HCT116 (cell line): ENCODE measurements at regions not wholly inside any gene's neighbourhood (a gene's known extent, or its start where the extent isn't known, plus 50 kb on each side); places are given as distances from the start of the nearest gene placed in this dataset.
A peak's percentile ranks its signal among the peaks of the same experiment; 100 is the strongest.

Experiments used
- ATAC-seq: fragments of 200-7000 bp; cut with Tn5 transposase; 2 replicates; pipeline ENCODE4 v1.9.1; 2020; ENCODE audit warnings: mild to moderate bottlenecking, moderate library complexity
- BruUV-seq: library from RNA; stranded (reverse); fragments of 400-500 nt; replicated peaks from 2 replicates; lab custom pipeline; 2021; lab: Mats Ljungman, UMichigan
- CTCF ChIA-PET: fragments of 300-600 bp; sonication (Branson Sonifier 250); formaldehyde crosslinking; loops from one replicate; lab custom pipeline; 2021; ENCODE audit warnings: antibody characterized with exemption; lab: Charles Lee
- POLR2A ChIA-PET: fragments of 300-600, 350-600 bp; sonication (Branson Sonifier 250); formaldehyde crosslinking; loops from one replicate; lab custom pipeline; 2021; ENCODE audit warnings: antibody characterized with exemption; lab: Charles Lee
- RAD21 ChIA-PET, 2 experiments: fragments of 300-600 bp; sonication (Branson Sonifier 250); formaldehyde crosslinking; loops; one replicate each; lab custom pipeline; 2023; ENCODE audit warnings: low total read pairs in 2 of 2; ENCODE audit not compliant: uncharacterized antibody in 2 of 2, unreplicated experiment in 2 of 2, low non-redundant PET in 1 of 2; lab: Charles Lee
- DNase-seq: peaks from one replicate; pipeline ENCODE4 v3.0.0-alpha.2; 2010; ENCODE audit warnings: low read depth, low spot score
- H2AFZ ChIP-seq: fragments of 200-600 bp; shearing (Covaris generic), sonication (generic); 2 replicates; pipeline ENCODE4 v1.6.1; 2017; ENCODE audit warnings: low read depth, mixed run types, mixed read lengths, antibody characterized with exemption, low read length; ENCODE audit not compliant: poor library complexity, severe bottlenecking
- H3K27ac ChIP-seq: 2 replicates; pipeline ENCODE4 v1.5.1; 2012; ENCODE audit warnings: low read depth, low read length
- H3K27me3 ChIP-seq: fragments of 200-600 bp; sonication (generic); 2 replicates; pipeline ENCODE4 v1.6.1; 2016; ENCODE audit warnings: mixed run types, low read length, mixed read lengths; ENCODE audit not compliant: insufficient read depth
- H3K36me3 ChIP-seq, 2 experiments: fragments of 200-500 bp in 1 of 2; fragments of 200-600 bp in 1 of 2; sonication (Bioruptor generic) in 1 of 2; sonication (generic) in 1 of 2; 2 replicates each; pipeline versions ENCODE4 v1.5.1 to v1.6.1; 2014 to 2016; ENCODE audit warnings: low read length in 2 of 2, inconsistent platforms in 1 of 2, mixed read lengths in 1 of 2, mixed run types in 1 of 2; ENCODE audit not compliant: insufficient read depth in 2 of 2, control insufficient read depth in 1 of 2
- H3K4me1 ChIP-seq, 2 experiments: fragments of 200-600 bp in 1 of 2; sonication (generic) in 1 of 2; 2 replicates each; pipeline versions ENCODE4 v1.5.1 to v1.6.1; 2012 to 2017; ENCODE audit warnings: low read length in 2 of 2, inconsistent platforms in 1 of 2, mild to moderate bottlenecking in 1 of 2, mixed read lengths in 1 of 2, mixed run types in 1 of 2, moderate library complexity in 1 of 2; ENCODE audit not compliant: insufficient read depth in 2 of 2, control insufficient read depth in 1 of 2
- H3K4me2 ChIP-seq: fragments of 200-600 bp; sonication (generic); 2 replicates; pipeline ENCODE4 v1.6.1; 2017; ENCODE audit warnings: mixed run types, low read length, mixed read lengths
- H3K4me3 ChIP-seq, 2 experiments: fragments of 200-600 bp in 1 of 2; sonication (generic) in 1 of 2; replicated peaks in 1 of 2; 2 replicates each; pipeline ENCODE4 v1.5.1; 2011 to 2016; ENCODE audit warnings: low read length in 2 of 2, control low read depth in 1 of 2, low read depth in 1 of 2, mild to moderate bottlenecking in 1 of 2, mixed read lengths in 1 of 2, mixed run types in 1 of 2
- H3K79me2 ChIP-seq: fragments of 200-600 bp; sonication (generic); 2 replicates; pipeline ENCODE4 v1.6.1; 2017; ENCODE audit warnings: mild to moderate bottlenecking, mixed run types, low read length, moderate library complexity, mixed read lengths; ENCODE audit not compliant: insufficient read depth
- H3K9ac ChIP-seq: fragments of 200-600 bp; sonication (generic); 2 replicates; pipeline ENCODE4 v1.6.1; 2016; ENCODE audit warnings: low read length, mixed read lengths
- H3K9me2 ChIP-seq: fragments of 200-600 bp; sonication (generic), shearing (Covaris generic); 2 replicates; pipeline ENCODE4 v1.6.1; 2017; ENCODE audit warnings: mixed run types, mild to moderate bottlenecking, moderate library complexity; ENCODE audit not compliant: insufficient read depth
- H3K9me3 ChIP-seq, 2 experiments: fragments of 200-500 bp in 1 of 2; fragments of 200-600 bp in 1 of 2; sonication (Bioruptor generic) in 1 of 2; sonication (generic) in 1 of 2; 2 replicates each; pipeline ENCODE4 v1.6.1; 2014 to 2017; ENCODE audit warnings: low read length in 2 of 2, mixed read lengths in 2 of 2, inconsistent platforms in 1 of 2, low read depth in 1 of 2, mild to moderate bottlenecking in 1 of 2, mixed run types in 1 of 2, moderate library complexity in 1 of 2; ENCODE audit not compliant: control insufficient read depth in 1 of 2, insufficient read depth in 1 of 2
- H4K20me1 ChIP-seq: fragments of 200-600 bp; sonication (generic), shearing (Covaris generic); 2 replicates; pipeline ENCODE4 v1.6.1; 2017; ENCODE audit warnings: mixed run types, mild to moderate bottlenecking, moderate library complexity; ENCODE audit not compliant: insufficient read depth
- ATF3 ChIP-seq: IDR thresholded peaks from 2 replicates; pipeline ENCODE4 v1.6.1; 2012
- CBX3 ChIP-seq: IDR thresholded peaks from 2 replicates; pipeline ENCODE4 v1.6.1; 2012; ENCODE audit warnings: low read depth
- CEBPB ChIP-seq: IDR thresholded peaks from 2 replicates; pipeline ENCODE4 v1.6.1; 2012; ENCODE audit warnings: low read depth
- CTCF ChIP-seq, 3 experiments: fragments of 200-600 bp in 1 of 3; sonication (generic) in 1 of 3; IDR thresholded peaks in 2 of 3; conservative IDR thresholded peaks in 1 of 3; 2 replicates each; pipeline ENCODE4 v1.5.1; 2012 to 2017; ENCODE audit warnings: low read depth in 2 of 3, low read length in 2 of 3, antibody characterized with exemption in 1 of 3, borderline replicate concordance in 1 of 3, control low read depth in 1 of 3, mild to moderate bottlenecking in 1 of 3, mixed read lengths in 1 of 3, mixed run types in 1 of 3, moderate library complexity in 1 of 3; ENCODE audit not compliant: insufficient read depth in 1 of 3
- EGR1 ChIP-seq: IDR thresholded peaks from 2 replicates; pipeline ENCODE4 v1.6.1; 2012; ENCODE audit warnings: low read depth
- ELF1 ChIP-seq: IDR thresholded peaks from 2 replicates; pipeline ENCODE4 v1.6.1; 2012; ENCODE audit warnings: low read depth, borderline replicate concordance
- EZH2 ChIP-seq: fragments of 200-600 bp; sonication (generic); IDR thresholded peaks from 2 replicates; pipeline ENCODE4 v1.6.1; 2017; ENCODE audit warnings: antibody characterized with exemption, mixed run types
- EZH2phosphoT487 ChIP-seq: fragments of 200-600 bp; IDR thresholded peaks from 2 replicates; pipeline ENCODE4 v1.6.1; 2018; ENCODE audit warnings: antibody characterized with exemption, borderline replicate concordance
- FOSL1 ChIP-seq: IDR thresholded peaks from 2 replicates; pipeline ENCODE4 v1.6.1; 2012; ENCODE audit warnings: low read depth
- JUND ChIP-seq: IDR thresholded peaks from 2 replicates; pipeline ENCODE4 v1.6.1; 2012
- POLR2A ChIP-seq: IDR thresholded peaks from 2 replicates; pipeline ENCODE4 v1.7.0; 2011; ENCODE audit warnings: borderline replicate concordance; ENCODE audit not compliant: insufficient read depth, insufficient read length; ENCODE audit errors: extremely low read depth
- POLR2AphosphoS5 ChIP-seq: IDR thresholded peaks from 2 replicates; pipeline ENCODE4 v1.6.1; 2011; ENCODE audit warnings: mild to moderate bottlenecking, low read depth, low read length, moderate library complexity
- RAD21 ChIP-seq: IDR thresholded peaks from 2 replicates; pipeline ENCODE4 v1.6.1; 2012; ENCODE audit warnings: low read depth, mild to moderate bottlenecking
- SIN3A ChIP-seq: IDR thresholded peaks from 2 replicates; pipeline ENCODE4 v1.6.1; 2012; ENCODE audit warnings: low read depth
- SP1 ChIP-seq: IDR thresholded peaks from 2 replicates; pipeline ENCODE4 v1.6.1; 2012; ENCODE audit warnings: low read depth
- TCF7L2 ChIP-seq: IDR thresholded peaks from 2 replicates; pipeline ENCODE4 v1.7.0; 2011; ENCODE audit warnings: borderline replicate concordance, inconsistent platforms; ENCODE audit not compliant: insufficient read depth, insufficient read length; ENCODE audit errors: extremely low read depth
- YY1 ChIP-seq: IDR thresholded peaks from 2 replicates; pipeline ENCODE4 v1.6.1; 2011; ENCODE audit warnings: low read length, low read depth, moderate library complexity, mild to moderate bottlenecking; ENCODE audit not compliant: insufficient replicate concordance; ENCODE audit errors: extremely low read depth
- ZFX ChIP-seq: fragments of 450-650 bp; IDR thresholded peaks from 2 replicates; pipeline ENCODE4 v1.6.1; 2017
- intact Hi-C: fragments of 100-400 bp; cut with micrococcal nuclease; formaldehyde crosslinking; loops from 2 replicates; pipeline ENCODE4 v1.10.0; 2022
- TF ChIP-seq, protein P1 (sequence below): IDR thresholded peaks from 2 replicates; pipeline ENCODE4 v1.6.1; 2012; ENCODE audit warnings: low read depth
- TF ChIP-seq, protein P2 (sequence below): IDR thresholded peaks from 2 replicates; pipeline ENCODE4 v1.6.1; 2011; ENCODE audit warnings: mild to moderate bottlenecking, low read length, moderate library complexity; ENCODE audit not compliant: insufficient replicate concordance; ENCODE audit errors: extremely low read depth
- TF ChIP-seq, protein P3 (sequence below): IDR thresholded peaks from 2 replicates; pipeline ENCODE4 v1.6.1; 2012

DNA sequence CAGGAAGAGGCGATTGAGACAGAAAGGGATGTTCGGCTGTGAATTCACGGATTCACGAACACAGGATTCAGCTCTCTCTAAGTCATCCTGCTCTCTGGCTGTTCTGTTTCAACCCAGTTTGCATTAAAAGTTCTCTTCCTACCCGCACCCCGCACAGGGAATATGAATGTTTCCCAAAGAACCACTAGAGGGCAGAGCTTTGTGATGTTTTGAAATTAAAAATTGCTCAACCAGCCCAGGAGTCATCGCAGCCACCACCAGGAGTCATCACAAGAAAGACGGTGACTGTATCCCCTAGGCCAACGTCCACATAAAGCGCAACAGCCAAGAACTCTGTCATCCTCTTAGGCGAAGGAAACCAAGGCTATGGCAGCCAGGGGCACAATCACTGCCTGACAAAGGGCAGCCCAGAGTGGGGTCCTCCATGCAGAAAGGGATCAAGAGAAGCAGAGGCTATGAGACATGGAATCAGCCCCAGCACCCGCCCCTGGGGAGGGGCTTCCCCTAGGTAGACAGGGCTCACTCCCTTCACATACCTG lies 122.4 kb downstream of the WT1 start:
- H3K27me3 ChIP-seq = no peaks in the 10 kb centered on the region
- no peak overlapping the region for H3K9ac ChIP-seq
- no peaks in the 10 kb centered on the region for H3K36me3 ChIP-seq
- no peaks in the 10 kb centered on the region for H3K9me2 ChIP-seq
- no peaks in the 10 kb centered on the region for H4K20me1 ChIP-seq
- peak overlapping the region in 1 of 2 experiments; percentile 11; a peak in 2 of 4 replicates for H3K4me3 ChIP-seq
- DNase-seq (peak; percentile 63), ATAC-seq (peak; percentile 98)
- no TSS peak for BruUV-seq
- H3K4me2 ChIP-seq = peak overlapping the region; percentile 53
- ChIA-PET RAD21 (no interaction called here), POLR2A (no interaction called here), CTCF (interaction anchor here (0.6 to 1.2 kb wide), 10 partner anchors 9 to 486 kb away, joined by 3 to 18 read pairs (median 3); no protein-coding TSS in a partner anchor)
- no peaks in the 10 kb centered on the region for H3K79me2 ChIP-seq
- intact Hi-C loops = loop anchor here (2.0 kb wide), 1 partner anchor 302 kb away; no protein-coding TSS in a partner anchor
- H2AFZ ChIP-seq = peak overlapping the region; percentile 95
- H3K9me3 ChIP-seq = no peaks in the 10 kb centered on the region
- H3K27ac ChIP-seq = no peak overlapping the region
- H3K4me1 ChIP-seq = peaks cover 6 to 11% of the 10 kb centered on the region in 2 experiments; a peak in 2 of 4 replicates
- TF ChIP-seq YY1 = peak; percentile 19
- TF ChIP-seq ELF1 = no peak
- peak; percentile 44; the same call in 1 of the 2 replicates for TF ChIP-seq CBX3
- no peak for TF ChIP-seq ZFX
- TF ChIP-seq, protein P1, sequence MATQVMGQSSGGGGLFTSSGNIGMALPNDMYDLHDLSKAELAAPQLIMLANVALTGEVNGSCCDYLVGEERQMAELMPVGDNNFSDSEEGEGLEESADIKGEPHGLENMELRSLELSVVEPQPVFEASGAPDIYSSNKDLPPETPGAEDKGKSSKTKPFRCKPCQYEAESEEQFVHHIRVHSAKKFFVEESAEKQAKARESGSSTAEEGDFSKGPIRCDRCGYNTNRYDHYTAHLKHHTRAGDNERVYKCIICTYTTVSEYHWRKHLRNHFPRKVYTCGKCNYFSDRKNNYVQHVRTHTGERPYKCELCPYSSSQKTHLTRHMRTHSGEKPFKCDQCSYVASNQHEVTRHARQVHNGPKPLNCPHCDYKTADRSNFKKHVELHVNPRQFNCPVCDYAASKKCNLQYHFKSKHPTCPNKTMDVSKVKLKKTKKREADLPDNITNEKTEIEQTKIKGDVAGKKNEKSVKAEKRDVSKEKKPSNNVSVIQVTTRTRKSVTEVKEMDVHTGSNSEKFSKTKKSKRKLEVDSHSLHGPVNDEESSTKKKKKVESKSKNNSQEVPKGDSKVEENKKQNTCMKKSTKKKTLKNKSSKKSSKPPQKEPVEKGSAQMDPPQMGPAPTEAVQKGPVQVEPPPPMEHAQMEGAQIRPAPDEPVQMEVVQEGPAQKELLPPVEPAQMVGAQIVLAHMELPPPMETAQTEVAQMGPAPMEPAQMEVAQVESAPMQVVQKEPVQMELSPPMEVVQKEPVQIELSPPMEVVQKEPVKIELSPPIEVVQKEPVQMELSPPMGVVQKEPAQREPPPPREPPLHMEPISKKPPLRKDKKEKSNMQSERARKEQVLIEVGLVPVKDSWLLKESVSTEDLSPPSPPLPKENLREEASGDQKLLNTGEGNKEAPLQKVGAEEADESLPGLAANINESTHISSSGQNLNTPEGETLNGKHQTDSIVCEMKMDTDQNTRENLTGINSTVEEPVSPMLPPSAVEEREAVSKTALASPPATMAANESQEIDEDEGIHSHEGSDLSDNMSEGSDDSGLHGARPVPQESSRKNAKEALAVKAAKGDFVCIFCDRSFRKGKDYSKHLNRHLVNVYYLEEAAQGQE = no peak
- no peak for TF ChIP-seq ATF3
- peak; percentile 77 to 94 (median 85) for TF ChIP-seq CTCF (IDR thresholded peaks at IDR 0.05 in 2 of 3, conservative IDR thresholded peaks at IDR 0.05 in 1 of 3; ENCODE audit: borderline replicate concordance in 1 of 3, insufficient read depth in 1 of 3, low read depth in 2 of 3, low read length in 2 of 3)
- TF ChIP-seq CEBPB = peak; percentile 91
- no peak for TF ChIP-seq EZH2phosphoT487
- TF ChIP-seq JUND = no peak
- no peak for TF ChIP-seq SP1
- TF ChIP-seq FOSL1 = no peak
- TF ChIP-seq, protein P2, sequence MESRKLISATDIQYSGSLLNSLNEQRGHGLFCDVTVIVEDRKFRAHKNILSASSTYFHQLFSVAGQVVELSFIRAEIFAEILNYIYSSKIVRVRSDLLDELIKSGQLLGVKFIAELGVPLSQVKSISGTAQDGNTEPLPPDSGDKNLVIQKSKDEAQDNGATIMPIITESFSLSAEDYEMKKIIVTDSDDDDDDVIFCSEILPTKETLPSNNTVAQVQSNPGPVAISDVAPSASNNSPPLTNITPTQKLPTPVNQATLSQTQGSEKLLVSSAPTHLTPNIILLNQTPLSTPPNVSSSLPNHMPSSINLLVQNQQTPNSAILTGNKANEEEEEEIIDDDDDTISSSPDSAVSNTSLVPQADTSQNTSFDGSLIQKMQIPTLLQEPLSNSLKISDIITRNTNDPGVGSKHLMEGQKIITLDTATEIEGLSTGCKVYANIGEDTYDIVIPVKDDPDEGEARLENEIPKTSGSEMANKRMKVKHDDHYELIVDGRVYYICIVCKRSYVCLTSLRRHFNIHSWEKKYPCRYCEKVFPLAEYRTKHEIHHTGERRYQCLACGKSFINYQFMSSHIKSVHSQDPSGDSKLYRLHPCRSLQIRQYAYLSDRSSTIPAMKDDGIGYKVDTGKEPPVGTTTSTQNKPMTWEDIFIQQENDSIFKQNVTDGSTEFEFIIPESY = no peak
- no peak for TF ChIP-seq EGR1
- TF ChIP-seq, protein P3, sequence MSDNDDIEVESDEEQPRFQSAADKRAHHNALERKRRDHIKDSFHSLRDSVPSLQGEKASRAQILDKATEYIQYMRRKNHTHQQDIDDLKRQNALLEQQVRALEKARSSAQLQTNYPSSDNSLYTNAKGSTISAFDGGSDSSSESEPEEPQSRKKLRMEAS = no peak
- no peak for TF ChIP-seq SIN3A
- no peak for TF ChIP-seq POLR2A
- peak; percentile 54 for TF ChIP-seq RAD21
- no peak for TF ChIP-seq TCF7L2
- no peak for TF ChIP-seq POLR2AphosphoS5
- TF ChIP-seq EZH2 = no peak
